Skin of body (tissue), 1 donor: ENCODE measurements at regions not wholly inside any gene's neighbourhood (a gene's known extent, or its start where the extent isn't known, plus 50 kb on each side); places are given as distances from the start of the nearest gene placed in this dataset.
"Not testable (repeated sequence)": the region's sequence is repeated elsewhere in the genome, so short reads cannot be mapped to it uniquely, and the experiment has no call there.

Source experiments
- DNase-seq: peaks from one replicate; lab custom pipeline; 2025; lab: John Stamatoyannopoulos, UW

DNA sequence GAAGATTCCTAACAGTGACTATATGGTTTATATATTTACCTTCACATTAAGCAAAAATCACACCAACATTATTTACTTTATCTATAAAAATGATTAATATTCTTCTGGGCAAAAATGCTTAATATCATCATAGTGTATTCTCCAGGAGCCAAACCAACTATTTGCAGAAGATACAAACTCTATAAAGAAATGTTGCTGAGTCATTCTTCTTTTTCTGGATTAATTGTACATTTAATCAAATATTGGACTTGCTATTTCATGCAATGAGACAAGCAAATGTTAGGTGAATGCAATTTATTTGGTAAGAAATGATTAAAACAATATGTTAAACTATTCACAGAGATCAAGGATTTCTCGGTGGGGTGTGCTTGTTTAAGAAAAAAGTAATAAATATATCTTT lies 1075.8 kb downstream of the PCDH9 start:
- no peak for DNase-seq

DNA sequence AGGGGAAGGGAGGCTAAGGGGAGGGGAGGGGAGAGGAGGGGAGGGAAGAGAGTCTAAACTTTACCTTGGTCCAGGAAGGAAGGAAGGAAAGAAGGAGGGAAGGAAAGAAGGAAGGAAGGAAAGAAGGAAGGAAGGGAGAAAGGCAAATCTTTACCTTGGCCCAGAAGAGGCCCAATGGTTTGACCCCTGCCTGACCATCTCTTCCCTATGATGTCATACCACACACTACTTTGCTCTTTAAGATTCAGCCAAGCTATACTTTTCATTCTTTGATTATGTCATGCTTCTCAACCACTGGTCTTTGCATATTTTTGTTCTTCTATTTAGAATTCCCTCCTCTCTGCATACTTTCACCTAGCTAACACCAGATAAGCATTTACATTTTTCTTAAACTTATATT lies 1077.5 kb downstream of the PCDH9 start:
- DNase-seq = no peak

DNA sequence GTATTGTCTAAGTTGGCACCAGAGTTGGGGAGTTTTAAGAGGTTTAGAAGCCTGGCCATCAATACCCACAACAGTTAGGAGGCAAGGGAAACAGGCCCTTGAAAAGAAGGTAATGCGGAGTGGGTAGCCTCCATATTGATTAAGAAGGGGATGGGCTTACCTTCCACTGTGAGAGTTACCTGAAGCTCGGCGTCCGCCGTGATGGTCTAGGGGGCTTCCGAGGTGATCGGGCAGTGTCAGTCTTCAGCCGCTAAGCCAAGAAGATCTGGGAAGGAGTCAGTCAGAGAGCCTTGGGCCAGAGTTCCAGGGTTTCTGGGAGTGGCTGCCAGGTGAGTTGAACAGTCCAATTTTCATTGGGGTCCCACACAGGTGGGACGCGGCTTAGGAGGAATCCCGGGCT lies 1085.8 kb downstream of the PCDH9 start:
- not testable (repeated sequence) for DNase-seq

DNA sequence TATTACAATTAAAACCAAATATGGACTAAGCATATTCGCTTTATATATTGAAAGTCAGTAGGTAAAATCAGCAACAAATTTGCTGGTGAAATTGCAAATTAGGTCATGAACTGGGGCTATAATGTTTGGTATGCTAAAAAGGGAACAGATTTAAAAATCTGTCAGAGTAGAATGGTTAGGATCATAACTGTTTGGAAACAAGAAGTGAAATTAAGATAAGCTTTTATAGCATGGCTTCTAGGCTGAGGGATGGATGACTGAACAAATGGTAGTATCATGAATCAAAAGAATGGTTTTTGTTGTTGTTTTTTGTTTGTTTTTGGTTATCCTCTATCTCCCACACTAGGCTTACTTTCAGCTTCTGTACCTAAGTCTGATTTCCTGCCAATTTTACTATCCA lies 1090.4 kb downstream of the PCDH9 start:
- no peak for DNase-seq

DNA sequence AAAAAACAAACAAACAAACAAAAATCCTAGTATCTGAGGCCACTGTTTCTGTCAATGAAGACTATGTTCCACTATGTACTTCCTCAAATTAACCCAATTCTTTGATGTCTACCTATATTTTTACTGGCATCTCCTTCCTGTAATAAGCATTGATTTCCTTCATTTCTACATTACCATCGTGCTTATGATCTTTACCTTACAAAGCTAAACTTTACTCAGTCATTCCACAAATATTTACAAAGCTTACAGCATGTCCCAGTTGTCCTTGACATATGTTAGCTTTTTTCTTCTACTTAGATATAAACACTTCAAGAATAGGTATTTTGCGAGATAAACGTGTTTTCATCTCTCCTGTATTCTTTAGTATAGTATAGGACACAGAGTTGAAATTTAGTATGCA lies 1090.9 kb downstream of the PCDH9 start:
- DNase-seq = no peak

DNA sequence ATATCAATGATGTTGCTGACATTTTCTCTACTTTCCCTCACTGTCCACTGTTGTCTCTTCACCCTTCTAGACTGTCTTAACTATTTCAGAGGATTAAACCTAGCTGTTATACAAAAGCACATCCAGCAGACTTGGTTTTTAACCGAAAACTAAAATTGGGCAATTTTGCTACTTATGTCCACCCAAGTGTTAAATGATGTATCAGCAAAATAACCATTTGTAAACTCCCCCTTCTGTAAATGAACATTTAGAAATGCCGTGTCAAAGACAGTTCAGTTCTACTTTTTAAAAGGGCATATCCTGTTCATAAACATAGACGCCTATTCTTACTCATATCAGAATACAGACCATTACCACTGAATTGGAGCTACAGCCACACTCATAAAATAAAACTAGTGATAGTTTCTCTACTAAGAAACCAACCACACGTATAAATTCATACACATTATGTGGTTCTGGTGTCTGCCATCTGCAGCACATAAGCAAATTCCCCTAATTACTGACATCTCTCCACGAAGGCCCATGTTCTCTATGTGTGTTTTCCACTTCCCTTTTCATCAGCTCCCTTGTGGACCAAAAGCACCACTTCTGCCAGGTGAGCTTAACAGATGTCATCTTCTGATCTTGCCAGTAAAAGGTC lies 1091.8 kb downstream of the PCDH9 start:
- DNase-seq = no peak

DNA sequence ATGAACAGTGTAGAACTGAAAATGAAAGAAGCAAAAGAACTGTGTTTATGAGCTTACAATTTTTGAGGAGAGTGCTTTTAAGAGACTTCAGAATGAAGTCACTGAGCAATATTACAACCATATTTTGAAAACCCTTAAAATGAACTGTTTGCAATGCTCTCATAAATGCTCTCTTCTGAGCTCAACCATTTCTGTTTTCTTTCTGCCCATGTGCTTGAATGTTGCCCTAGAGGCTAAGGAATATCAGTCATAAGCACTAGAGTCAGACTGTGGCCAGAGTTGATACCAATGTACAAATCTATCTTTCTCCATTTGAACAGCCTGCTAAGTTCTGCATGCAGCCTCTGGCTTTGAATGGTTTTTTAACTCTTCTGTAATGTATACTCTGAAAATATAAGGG lies 1092.8 kb downstream of the PCDH9 start:
- DNase-seq = no peak

DNA sequence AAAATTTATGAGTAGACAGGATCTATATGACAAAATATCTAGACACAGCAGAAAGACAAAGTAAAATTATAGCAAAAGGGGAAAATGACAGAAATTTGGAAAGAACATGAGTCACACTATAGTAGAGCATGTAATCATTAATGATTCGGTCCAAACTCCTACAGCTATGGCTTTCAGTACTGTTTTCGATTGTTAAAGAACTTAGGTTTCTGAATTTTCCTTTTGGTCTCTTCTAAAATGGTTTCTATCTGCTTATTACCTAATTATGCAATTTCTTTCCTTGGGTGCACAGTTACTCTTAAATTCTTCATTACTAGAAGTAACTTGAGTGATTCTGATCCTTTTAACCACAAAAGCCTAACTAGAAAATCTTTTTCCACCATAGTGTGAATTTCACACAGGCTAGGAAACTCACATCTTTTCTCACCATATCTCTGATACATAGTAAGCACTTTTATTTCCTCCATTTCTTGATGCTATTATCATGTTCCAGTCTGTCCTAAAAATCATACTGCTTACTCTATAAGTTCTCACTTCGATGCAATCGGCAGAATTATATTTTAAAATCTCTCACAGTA lies 1101.4 kb downstream of the PCDH9 start:
- DNase-seq = no peak

DNA sequence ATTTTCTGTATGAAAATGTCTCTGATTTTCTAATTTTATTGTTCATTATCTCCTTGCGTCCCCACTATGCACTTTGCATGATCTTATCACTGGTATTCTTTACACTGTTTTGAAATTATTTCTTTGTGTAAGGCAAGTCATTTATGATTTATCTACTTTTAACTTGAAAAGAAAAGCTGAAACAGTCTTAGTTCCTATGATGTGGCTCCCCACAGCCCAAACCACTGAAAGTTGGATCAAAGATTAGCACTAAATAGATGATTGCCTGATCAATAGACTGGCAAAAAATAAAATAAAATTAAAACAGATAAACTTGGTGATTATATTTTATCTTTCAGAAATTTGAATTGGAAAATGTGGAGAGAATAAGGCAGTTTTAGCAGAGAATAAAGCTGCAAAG lies 1101.9 kb downstream of the PCDH9 start:
- no peak for DNase-seq

DNA sequence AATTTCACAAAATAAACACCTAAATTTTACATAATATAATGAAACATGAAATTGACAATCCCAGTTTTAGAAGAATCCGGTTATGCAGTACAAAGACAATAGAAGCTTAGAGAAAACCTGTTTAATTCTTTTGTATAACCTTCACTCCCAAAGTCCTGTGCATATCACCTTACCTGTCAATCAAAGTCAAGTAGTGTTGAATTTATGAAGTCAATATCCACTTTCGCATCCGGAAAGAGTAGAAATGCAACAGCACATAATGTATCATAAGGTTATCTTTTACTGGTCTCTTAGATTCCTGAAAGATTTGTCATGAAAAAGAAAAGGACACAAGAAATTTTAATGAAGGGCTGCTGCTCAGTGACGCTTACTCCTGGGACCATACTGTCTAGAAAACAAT lies 1112.6 kb downstream of the PCDH9 start:
- DNase-seq = no peak

DNA sequence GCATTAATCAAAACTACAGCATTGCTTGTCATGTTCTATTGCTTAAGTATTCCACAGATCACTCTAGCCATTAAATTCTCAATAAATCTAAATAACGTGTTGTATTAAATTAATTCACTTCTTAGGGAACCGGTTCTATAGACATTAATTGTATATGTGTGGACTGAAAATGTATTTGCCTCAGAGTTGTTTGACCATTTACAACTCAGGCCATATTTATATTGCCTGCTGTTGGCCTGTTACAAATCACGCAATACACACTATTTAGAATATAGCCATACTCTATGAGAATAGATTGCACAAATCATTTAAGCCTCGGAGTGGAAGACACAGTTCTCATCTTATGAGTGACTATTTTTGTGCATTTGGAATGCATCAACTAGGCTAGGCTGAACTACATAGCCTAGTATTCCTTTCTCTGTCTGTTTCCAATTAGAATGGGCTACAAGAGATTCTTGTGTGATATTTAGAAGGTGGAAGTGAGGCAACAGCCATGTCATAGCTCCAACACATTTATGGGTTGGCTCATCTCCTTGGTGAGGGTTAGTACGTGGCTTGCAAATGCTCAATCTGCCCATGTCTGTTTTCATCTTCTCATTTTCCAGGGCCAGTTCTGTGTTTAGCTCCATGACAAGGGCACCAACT lies 1116.1 kb downstream of the PCDH9 start:
- DNase-seq = peak; percentile 2

DNA sequence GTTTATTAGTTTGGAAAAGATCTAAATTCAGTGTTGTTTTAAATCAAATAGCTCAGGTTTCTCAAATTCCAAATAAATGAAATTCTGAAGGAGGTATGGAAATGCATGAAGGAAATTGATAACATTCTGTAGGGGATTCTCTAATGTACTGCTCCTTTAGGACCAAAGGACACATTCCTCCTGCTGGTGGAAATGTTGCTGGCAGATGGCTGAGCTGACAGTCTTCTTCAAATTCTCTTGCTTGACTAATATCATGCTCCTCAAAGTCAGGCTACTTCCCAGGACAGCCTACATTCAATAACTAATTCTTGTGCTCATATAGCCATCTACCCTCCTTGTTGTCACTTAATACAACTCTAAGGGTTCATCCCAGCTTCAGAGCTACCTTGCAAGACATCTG lies 1118.5 kb downstream of the PCDH9 start:
- DNase-seq = no peak

DNA sequence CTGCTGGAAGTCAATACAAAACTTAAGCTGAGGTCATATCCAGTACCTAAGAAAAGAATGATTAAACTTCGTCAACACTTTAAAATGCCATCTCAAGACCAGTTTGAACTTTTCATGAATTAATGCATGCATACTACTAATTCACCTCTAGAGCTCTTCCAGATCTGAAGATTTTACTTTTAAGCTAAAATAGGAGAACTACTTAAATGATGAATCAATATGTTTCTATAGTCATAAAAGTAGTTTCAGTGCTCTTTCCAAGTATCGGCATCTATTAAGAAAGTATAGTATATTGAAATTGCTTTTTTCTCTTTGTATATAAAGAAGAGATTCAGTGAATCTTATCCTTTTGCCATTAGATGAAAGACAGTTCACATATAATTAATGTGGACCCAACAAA lies 1123.9 kb downstream of the PCDH9 start:
- DNase-seq = no peak

DNA sequence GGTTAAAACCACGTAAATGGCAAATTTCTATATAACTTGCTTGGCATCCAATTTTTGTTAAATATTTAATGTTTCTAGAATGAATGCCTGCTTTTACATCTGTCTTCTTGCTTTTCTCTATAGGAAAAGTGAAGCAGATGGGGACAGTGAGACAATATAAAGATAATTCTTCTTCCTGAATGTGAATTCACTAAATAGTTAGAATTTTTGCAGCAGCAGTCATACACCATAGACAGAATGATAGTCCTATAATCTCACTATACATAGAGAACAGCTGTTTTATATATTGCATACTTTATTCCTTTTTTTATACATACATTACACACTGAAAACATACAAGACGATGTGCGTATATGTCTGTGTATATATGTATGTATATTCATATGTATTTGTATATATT lies 1127.3 kb downstream of the PCDH9 start:
- no peak for DNase-seq

DNA sequence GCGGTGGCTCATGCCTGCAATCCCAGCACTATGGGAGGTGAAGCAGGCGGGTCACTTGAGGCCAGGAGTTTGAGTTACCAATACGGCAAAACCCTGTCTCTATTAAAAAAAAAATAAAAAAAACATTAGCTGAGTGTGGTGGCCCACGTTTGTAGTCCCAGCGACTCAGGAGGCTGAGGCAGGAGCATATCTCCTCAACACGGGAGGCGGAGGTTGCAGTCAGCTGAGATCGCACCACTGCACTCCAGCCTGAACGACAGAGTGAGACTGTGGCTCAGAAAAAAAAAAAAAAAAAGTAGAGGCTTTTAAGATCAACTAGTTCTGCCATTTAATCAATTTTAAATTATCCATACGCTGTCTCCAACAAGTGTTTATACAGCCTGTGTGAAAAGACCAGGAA lies 1130.3 kb downstream of the PCDH9 start:
- DNase-seq = no peak

DNA sequence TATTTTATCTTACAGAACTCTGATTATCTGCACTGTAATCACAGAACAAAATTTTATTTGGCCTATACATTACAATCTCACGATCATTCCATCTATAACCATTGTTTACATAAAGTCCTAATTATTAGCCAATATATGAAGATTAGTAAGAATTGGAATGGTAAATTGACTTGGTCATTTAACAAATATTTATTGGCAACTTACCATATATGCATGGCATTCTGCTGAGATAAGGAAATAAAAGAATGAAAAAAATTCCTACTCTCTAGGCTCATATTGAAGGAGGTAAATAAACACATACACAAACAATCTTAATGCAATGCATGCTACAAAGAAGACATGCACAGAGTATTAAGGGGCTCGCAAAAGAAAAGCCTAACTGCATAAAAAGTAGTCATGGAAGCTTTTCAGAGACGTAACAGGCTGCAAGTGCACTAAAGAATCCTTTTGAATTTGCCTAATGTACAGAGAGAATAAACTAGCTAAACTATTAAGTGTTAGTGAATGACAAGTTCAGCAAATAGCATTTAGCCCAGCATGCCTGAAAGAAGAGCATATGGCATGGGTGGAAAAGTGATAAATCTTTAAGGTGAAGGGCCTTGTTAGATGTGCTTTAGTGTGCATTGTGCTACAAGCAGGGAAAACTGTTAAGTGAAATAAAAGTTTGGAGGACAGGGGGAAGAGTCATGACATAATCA lies 1131.1 kb downstream of the PCDH9 start:
- DNase-seq = no peak

DNA sequence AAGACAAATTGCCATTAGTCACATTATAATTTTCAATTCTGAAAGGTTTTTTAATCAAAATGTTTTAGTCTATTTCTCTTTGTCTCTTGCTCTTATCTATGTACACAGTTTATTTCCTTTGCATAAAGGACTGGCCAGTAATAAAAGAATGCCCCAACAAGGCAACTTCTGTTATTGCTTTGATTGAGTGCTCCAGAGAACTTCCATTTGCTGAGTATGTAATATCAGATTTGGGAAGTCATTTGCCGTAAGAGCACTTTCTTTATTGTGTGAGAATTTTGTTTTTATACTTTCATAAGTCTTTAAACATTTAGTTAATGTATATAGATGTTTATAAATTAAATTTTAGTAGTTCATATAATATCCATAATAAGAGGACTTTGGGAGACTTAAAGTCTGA lies 1140.4 kb downstream of the PCDH9 start:
- no peak for DNase-seq

DNA sequence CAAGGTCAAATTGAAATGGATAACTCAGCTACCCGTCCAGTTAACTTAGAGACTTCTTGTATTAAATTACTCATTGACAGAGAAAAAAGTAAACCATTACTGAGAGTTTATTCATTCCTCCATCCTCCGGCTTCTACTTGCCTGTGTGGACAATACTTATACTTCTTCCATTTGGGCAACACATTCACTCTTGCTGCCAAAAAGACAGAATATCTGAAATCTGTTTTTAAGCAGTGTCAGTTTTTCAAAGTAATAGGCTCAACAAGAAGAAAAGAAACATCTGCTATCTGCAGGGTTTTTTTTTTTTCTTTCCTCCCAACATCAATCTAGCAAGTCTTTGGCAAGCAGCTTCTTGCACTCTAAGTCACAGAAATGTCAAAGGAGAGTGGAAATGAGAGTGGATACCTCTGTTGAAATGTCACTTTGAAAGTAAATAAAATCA lies 1142.8 kb downstream of the PCDH9 start:
- DNase-seq = no peak

DNA sequence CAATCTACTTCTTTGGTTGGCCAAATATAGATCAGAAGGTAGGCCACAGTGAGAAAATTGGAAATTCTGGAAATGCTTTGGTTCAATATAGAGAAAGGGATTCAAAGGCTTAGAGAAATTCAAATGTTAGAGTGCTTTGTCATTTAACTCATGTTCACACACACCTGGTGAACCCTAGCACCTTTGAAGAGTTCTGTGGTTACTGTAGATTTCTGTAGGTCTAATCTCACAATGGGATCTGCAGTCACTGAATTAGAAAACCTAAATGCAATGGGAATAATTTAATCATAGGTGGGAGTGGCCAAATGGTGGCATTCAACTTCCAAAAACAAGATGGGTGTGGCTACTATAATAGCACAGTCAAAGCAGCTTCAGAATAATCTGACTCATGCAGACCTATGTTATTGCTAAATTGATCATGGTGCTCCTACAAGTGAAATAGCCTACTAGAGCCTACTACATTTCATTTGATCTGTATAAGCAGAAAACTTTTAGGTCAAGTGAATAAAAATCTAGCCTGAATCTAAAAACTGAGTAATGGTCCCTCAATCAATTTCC lies 1152.9 kb downstream of the PCDH9 start:
- no peak for DNase-seq

DNA sequence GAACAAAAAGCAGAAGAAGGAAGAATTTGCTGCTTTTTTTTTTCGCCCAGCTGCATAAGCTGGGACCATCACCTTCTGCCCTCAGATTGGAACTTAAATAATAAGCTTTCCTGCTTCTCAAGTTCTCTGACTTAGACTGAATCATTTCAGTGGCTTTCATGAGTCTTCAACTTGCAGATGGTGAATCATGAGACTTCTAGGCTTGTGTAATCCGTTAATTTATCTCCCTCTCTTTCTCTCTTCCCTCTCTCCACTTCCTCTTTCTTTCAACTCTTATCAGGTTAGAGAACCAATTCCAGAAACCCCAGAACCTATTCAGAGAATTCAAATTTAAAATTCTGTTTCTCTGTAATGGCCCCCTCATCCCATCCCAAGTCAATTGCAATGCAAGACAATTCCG lies 1153.7 kb downstream of the PCDH9 start:
- no peak for DNase-seq

DNA sequence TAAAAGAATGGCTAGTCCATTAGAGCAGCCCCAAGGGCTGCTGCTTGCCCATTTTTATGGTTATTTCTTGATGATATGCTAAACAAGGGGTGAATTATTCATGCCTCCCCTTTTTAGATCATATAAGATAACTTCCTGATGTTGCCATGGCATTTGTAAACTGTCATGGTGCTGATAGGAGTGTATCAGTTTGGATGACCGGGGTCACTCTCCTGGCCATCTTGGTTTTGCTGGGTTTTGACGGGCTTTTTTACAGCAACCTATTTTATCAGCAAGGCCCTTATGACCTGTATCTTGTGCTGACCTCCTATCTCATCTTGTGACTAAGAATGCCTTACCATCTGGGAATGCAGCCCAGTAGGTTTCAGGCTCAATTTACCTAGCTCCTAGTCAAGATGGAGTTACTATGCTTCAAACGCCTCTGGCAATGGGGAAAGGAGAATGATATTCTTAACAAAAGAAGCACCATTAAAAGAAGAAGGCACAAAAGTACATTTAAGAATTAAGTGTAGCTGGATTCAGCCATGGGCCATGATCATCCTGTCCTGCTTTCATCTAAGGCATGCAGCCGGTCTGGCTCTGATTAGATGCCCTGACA lies 1156.0 kb downstream of the PCDH9 start:
- DNase-seq = no peak

DNA sequence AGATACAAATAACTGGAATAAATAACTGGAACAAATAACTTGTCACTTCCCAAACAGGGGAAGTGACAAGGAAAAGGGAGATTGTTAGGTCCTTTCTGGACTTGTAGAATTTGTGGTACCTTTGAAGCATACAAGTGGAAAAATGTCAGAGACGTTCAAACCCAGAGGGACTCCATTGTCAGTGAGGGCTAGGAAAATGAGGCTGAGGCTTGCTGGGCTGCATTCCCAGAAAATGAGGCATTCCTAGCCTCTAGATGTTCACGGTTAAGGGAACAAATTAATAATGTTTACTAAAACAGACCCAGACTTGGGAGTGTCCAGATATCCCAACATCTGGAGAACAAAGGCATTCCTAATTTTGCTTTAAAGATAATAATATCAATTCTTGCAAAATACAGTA lies 1158.0 kb downstream of the PCDH9 start:
- not testable (repeated sequence) for DNase-seq
